GM18861 (cell line): ENCODE measurements at regions not wholly inside any gene's neighbourhood (a gene's known extent, or its start where the extent isn't known, plus 50 kb on each side); places are given as distances from the start of the nearest gene placed in this dataset.

ENCODE experiments used
- ATAC-seq: cut with Tn5 transposase; IDR thresholded peaks from one replicate; pipeline ENCODE4 v1.9.1; 2021; ENCODE audit not compliant: unreplicated experiment

- ATAC-seq: no peak
Measured at GRCh38 chr4:112845386-112845785, 204.1 kb upstream of the ANK2 start.

GRCh38 chr4:112847045-112847444, 202.4 kb upstream of the ANK2 start:
- no peak for ATAC-seq

- no peak for ATAC-seq
Measured at GRCh38 chr4:112847781-112848180, 201.7 kb upstream of the ANK2 start.

GRCh38 chr4:112848911-112849310, 200.5 kb upstream of the ANK2 start:
- no peak for ATAC-seq

GRCh38 chr4:112852601-112853000, 196.9 kb upstream of the ANK2 start:
- no peak for ATAC-seq

GRCh38 chr4:112853662-112854256, 195.7 kb upstream of the ANK2 start:
- no peak for ATAC-seq

- ATAC-seq: no peak
Measured at GRCh38 chr4:112854420-112854819, 195.0 kb upstream of the ANK2 start.

- ATAC-seq: no peak
Measured at GRCh38 chr4:112855058-112855457, 194.4 kb upstream of the ANK2 start.

GRCh38 chr4:112857461-112857860, 192.0 kb upstream of the ANK2 start:
- ATAC-seq: no peak

- no peak for ATAC-seq
Measured at GRCh38 chr4:112858751-112859150, 190.7 kb upstream of the ANK2 start.

GRCh38 chr4:112859456-112860184, 189.8 kb upstream of the ANK2 start:
- no peak for ATAC-seq

- ATAC-seq: no peak
Measured at GRCh38 chr4:112860830-112861690, 188.4 kb upstream of the ANK2 start.

- no peak for ATAC-seq
Measured at GRCh38 chr4:112861691-112862674, 187.5 kb upstream of the ANK2 start.

GRCh38 chr4:112865443-112865842, 184.0 kb upstream of the ANK2 start:
- ATAC-seq: no peak

GRCh38 chr4:112876316-112876715, 173.1 kb upstream of the ANK2 start:
- ATAC-seq: no peak

- no peak for ATAC-seq
Measured at GRCh38 chr4:112881842-112882241, 167.6 kb upstream of the ANK2 start.

- ATAC-seq: no peak
Measured at GRCh38 chr4:112882286-112882685, 167.2 kb upstream of the ANK2 start.

GRCh38 chr4:112884406-112884805, 165.0 kb upstream of the ANK2 start:
- ATAC-seq: no peak

- ATAC-seq: no peak
Measured at GRCh38 chr4:112885897-112886296, 163.6 kb upstream of the ANK2 start.

GRCh38 chr4:112888622-112889021, 160.8 kb upstream of the ANK2 start:
- ATAC-seq: no peak

- peak; percentile 27 for ATAC-seq
Measured at GRCh38 chr4:112889199-112889598, 160.3 kb upstream of the ANK2 start.
